ENCODE measurements at regions not wholly inside any gene's neighbourhood (a gene's known extent, or its start where the extent isn't known, plus 50 kb on each side); places are given as distances from the start of the nearest gene placed in this dataset.

DNA sequence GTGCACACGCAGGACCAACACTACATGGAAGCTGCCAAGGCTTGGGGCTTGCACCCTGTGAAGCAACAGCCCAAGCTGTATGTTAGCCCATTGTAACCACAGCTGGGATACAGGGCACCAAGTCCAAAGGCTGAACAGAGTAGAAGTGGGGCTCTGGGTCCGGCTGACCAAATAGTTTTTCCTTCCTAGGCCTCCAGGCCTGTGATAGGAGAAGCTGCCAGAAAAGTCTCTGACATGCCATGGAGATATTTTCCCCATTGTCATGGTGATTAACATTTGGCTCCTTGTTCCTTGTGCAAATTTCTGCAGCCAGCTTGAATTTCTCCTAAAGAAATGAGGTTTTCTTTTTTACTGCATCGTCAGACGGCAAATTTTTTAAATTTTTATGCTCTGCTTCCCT is 941.2 kb downstream of the FAM181B start:
- DNase-seq (ENCODE audit: low spot score), result no peak
- ChIA-PET POLR2A (no interaction called here), CTCF (ENCODE audit: low intra/inter-chr PET ratio, low total read pairs) (no interaction called here)
- no peaks in the 10 kb centered on the region for H4K20me1 ChIP-seq (ENCODE audit: insufficient read depth, low read length)
- H3K4me1 ChIP-seq (ENCODE audit: insufficient read depth, low read length), result no peaks in the 10 kb centered on the region
- in situ Hi-C loops (cut with HindIII; ENCODE audit: extremely low pct_ligation_motif_present, low pct_unique_long_range_greater_than_20kb), result no loop called here
- intact Hi-C loops (cut with micrococcal nuclease; ENCODE audit: unreplicated experiment), result no loop called here
- no peak for ATAC-seq
- TF ChIP-seq KLF6 (CRISPR knock-in tag; IDR thresholded peaks at IDR 0.05) (no peak), PITX1 (CRISPR knock-in tag; IDR thresholded peaks at IDR 0.05) (no peak), JUNB (CRISPR knock-in tag; IDR thresholded peaks at IDR 0.05; ENCODE audit: borderline replicate concordance) (no peak), GPN1 (CRISPR knock-in tag; IDR thresholded peaks at IDR 0.05; ENCODE audit: borderline replicate concordance) (no peak), NFE2L1 (CRISPR knock-in tag; IDR thresholded peaks at IDR 0.05; ENCODE audit: borderline replicate concordance) (no peak), SMAD1 (CRISPR knock-in tag; IDR thresholded peaks at IDR 0.05; ENCODE audit: borderline replicate concordance, low read depth) (no peak)
- TF ChIP-seq, protein P1, sequence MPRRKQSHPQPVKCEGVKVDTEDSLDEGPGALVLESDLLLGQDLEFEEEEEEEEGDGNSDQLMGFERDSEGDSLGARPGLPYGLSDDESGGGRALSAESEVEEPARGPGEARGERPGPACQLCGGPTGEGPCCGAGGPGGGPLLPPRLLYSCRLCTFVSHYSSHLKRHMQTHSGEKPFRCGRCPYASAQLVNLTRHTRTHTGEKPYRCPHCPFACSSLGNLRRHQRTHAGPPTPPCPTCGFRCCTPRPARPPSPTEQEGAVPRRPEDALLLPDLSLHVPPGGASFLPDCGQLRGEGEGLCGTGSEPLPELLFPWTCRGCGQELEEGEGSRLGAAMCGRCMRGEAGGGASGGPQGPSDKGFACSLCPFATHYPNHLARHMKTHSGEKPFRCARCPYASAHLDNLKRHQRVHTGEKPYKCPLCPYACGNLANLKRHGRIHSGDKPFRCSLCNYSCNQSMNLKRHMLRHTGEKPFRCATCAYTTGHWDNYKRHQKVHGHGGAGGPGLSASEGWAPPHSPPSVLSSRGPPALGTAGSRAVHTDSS (CRISPR knock-in tag; conservative IDR thresholded peaks at IDR 0.05), result no peak
- TF ChIP-seq, protein P2, sequence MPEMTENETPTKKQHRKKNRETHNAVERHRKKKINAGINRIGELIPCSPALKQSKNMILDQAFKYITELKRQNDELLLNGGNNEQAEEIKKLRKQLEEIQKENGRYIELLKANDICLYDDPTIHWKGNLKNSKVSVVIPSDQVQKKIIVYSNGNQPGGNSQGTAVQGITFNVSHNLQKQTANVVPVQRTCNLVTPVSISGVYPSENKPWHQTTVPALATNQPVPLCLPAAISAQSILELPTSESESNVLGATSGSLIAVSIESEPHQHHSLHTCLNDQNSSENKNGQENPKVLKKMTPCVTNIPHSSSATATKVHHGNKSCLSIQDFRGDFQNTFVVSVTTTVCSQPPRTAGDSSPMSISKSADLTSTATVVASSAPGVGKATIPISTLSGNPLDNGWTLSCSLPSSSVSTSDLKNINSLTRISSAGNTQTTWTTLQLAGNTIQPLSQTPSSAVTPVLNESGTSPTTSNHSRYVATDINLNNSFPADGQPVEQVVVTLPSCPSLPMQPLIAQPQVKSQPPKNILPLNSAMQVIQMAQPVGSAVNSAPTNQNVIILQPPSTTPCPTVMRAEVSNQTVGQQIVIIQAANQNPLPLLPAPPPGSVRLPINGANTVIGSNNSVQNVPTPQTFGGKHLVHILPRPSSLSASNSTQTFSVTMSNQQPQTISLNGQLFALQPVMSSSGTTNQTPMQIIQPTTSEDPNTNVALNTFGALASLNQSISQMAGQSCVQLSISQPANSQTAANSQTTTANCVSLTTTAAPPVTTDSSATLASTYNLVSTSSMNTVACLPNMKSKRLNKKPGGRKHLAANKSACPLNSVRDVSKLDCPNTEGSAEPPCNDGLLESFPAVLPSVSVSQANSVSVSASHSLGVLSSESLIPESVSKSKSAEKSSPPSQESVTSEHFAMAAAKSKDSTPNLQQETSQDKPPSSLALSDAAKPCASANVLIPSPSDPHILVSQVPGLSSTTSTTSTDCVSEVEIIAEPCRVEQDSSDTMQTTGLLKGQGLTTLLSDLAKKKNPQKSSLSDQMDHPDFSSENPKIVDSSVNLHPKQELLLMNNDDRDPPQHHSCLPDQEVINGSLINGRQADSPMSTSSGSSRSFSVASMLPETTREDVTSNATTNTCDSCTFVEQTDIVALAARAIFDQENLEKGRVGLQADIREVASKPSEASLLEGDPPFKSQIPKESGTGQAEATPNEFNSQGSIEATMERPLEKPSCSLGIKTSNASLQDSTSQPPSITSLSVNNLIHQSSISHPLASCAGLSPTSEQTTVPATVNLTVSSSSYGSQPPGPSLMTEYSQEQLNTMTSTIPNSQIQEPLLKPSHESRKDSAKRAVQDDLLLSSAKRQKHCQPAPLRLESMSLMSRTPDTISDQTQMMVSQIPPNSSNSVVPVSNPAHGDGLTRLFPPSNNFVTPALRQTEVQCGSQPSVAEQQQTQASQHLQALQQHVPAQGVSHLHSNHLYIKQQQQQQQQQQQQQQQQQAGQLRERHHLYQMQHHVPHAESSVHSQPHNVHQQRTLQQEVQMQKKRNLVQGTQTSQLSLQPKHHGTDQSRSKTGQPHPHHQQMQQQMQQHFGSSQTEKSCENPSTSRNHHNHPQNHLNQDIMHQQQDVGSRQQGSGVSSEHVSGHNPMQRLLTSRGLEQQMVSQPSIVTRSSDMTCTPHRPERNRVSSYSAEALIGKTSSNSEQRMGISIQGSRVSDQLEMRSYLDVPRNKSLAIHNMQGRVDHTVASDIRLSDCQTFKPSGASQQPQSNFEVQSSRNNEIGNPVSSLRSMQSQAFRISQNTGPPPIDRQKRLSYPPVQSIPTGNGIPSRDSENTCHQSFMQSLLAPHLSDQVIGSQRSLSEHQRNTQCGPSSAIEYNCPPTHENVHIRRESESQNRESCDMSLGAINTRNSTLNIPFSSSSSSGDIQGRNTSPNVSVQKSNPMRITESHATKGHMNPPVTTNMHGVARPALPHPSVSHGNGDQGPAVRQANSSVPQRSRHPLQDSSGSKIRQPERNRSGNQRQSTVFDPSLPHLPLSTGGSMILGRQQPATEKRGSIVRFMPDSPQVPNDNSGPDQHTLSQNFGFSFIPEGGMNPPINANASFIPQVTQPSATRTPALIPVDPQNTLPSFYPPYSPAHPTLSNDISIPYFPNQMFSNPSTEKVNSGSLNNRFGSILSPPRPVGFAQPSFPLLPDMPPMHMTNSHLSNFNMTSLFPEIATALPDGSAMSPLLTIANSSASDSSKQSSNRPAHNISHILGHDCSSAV (CRISPR knock-in tag; IDR thresholded peaks at IDR 0.05; ENCODE audit: borderline replicate concordance), result no peak
- TF ChIP-seq, protein P3, sequence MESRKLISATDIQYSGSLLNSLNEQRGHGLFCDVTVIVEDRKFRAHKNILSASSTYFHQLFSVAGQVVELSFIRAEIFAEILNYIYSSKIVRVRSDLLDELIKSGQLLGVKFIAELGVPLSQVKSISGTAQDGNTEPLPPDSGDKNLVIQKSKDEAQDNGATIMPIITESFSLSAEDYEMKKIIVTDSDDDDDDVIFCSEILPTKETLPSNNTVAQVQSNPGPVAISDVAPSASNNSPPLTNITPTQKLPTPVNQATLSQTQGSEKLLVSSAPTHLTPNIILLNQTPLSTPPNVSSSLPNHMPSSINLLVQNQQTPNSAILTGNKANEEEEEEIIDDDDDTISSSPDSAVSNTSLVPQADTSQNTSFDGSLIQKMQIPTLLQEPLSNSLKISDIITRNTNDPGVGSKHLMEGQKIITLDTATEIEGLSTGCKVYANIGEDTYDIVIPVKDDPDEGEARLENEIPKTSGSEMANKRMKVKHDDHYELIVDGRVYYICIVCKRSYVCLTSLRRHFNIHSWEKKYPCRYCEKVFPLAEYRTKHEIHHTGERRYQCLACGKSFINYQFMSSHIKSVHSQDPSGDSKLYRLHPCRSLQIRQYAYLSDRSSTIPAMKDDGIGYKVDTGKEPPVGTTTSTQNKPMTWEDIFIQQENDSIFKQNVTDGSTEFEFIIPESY (CRISPR knock-in tag; IDR thresholded peaks at IDR 0.05), result no peak
- TF ChIP-seq, protein P4, sequence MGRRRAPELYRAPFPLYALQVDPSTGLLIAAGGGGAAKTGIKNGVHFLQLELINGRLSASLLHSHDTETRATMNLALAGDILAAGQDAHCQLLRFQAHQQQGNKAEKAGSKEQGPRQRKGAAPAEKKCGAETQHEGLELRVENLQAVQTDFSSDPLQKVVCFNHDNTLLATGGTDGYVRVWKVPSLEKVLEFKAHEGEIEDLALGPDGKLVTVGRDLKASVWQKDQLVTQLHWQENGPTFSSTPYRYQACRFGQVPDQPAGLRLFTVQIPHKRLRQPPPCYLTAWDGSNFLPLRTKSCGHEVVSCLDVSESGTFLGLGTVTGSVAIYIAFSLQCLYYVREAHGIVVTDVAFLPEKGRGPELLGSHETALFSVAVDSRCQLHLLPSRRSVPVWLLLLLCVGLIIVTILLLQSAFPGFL (CRISPR knock-in tag; IDR thresholded peaks at IDR 0.05), result no peak
- no peaks in the 10 kb centered on the region for H3K36me3 ChIP-seq (replicated peaks in 1 of 2; ENCODE audit: control insufficient read depth in 1 of 2, insufficient read depth in 2 of 2, low read length in 2 of 2)
- no TSS peak for BruUV-seq (replicated peaks)
- H3K4me3 ChIP-seq (replicated peaks in 1 of 3; ENCODE audit: insufficient read depth in 1 of 3, low read depth in 2 of 3, low read length in 3 of 3), result no peak overlapping the region
- no peaks in the 10 kb centered on the region for H3K27me3 ChIP-seq (ENCODE audit: control insufficient read depth in 1 of 2, insufficient read depth in 2 of 2, low read length in 2 of 2)
- H2AFZ ChIP-seq (ENCODE audit: low read length), result no peak overlapping the region
- no peak overlapping the region for H3K4me2 ChIP-seq (ENCODE audit: low read depth, low read length)
- H3K79me2 ChIP-seq (ENCODE audit: insufficient read depth, low read length), result no peaks in the 10 kb centered on the region
- no peaks in the 10 kb centered on the region for H3K9me3 ChIP-seq (ENCODE audit: low read length)
- H3K27ac ChIP-seq (ENCODE audit: extremely low read length, insufficient read depth, low read length), result no peak overlapping the region
- no peak for FAIRE-seq
- WGBS (ENCODE audit: low lambda C conversion rate), result 4% methylated on average over 4 of the region's 4 CpGs
- no peak overlapping the region for H3K9ac ChIP-seq (ENCODE audit: insufficient read depth, low read depth, low read length)
